WTC11 (cell line): ENCODE measurements at regions not wholly inside any gene's neighbourhood (a gene's known extent, or its start where the extent isn't known, plus 50 kb on each side); places are given as distances from the start of the nearest gene placed in this dataset.

Source experiments
- CREB1 ChIP-seq: sonication (generic); formaldehyde crosslinking; IDR thresholded peaks from 2 replicates; pipeline ENCODE4 v1.8.0; 2023; ENCODE audit warnings: mild to moderate bottlenecking, missing genetic modification reagents
- CTCF ChIP-seq: fragments of 200-600 bp; IDR thresholded peaks from 2 replicates; pipeline ENCODE4 v1.8.0; 2022; ENCODE audit warnings: antibody characterized with exemption
- ZNF281 ChIP-seq: sonication (generic); formaldehyde crosslinking; IDR thresholded peaks from 2 replicates; pipeline ENCODE4 v1.8.0; 2023; ENCODE audit warnings: mild to moderate bottlenecking, missing genetic modification reagents

- no peak for TF ChIP-seq CTCF
- TF ChIP-seq ZNF281, result no peak
- TF ChIP-seq CREB1 (CRISPR knock-in tag), result no peak
These were observed 309.1 kb upstream of the GRIN3A start for GRCh38 chr9:102047549-102047948.
